ENCODE measurements at regions not wholly inside any gene's neighbourhood (a gene's known extent, or its start where the extent isn't known, plus 50 kb on each side); places are given as distances from the start of the nearest gene placed in this dataset.
"Not testable (repeated sequence)": the region's sequence is repeated elsewhere in the genome, so short reads cannot be mapped to it uniquely, and the experiment has no call there.

GRCh38 chr22:16463472-16463871, 129.1 kb downstream of the CCT8L2 start:
- TF ChIP-seq CTCF (IDR thresholded peaks at IDR 0.05 in 8 of 11, conservative IDR thresholded peaks at IDR 0.05 in 3 of 11); POLR2A (IDR thresholded peaks at IDR 0.05); POLR2AphosphoS5 (IDR thresholded peaks at IDR 0.05): not testable (repeated sequence)

Measured in spleen (tissue), 7 donors.